Brain microvascular endothelial cell (primary cell): ENCODE measurements at regions not wholly inside any gene's neighbourhood (a gene's known extent, or its start where the extent isn't known, plus 50 kb on each side); places are given as distances from the start of the nearest gene placed in this dataset.

Source experiments
- DNase-seq: peaks from one replicate; pipeline ENCODE4 v3.0.0-alpha.2; 2020
- H3K27ac ChIP-seq: fragments of 250-450 bp; sonication (Bioruptor Pico); 2 replicates; pipeline ENCODE4 v1.5.1; 2020; ENCODE audit warnings: mild to moderate bottlenecking, moderate library complexity
- H3K27me3 ChIP-seq: fragments of 250-450 bp; sonication (Bioruptor Pico); replicated peaks from 2 replicates; pipeline ENCODE4 v1.5.1; 2020; ENCODE audit warnings: mild to moderate bottlenecking
- H3K36me3 ChIP-seq: fragments of 250-450 bp; sonication (Bioruptor Pico); replicated peaks from 2 replicates; pipeline ENCODE4 v1.5.1; 2020; ENCODE audit warnings: mild to moderate bottlenecking
- H3K4me3 ChIP-seq: 2 replicates; pipeline ENCODE4 v1.5.1; 2011; ENCODE audit warnings: low read depth, mild to moderate bottlenecking, control low read depth, low read length, moderate library complexity
- CTCF ChIP-seq: IDR thresholded peaks from 2 replicates; pipeline ENCODE4 v1.5.1; 2011; ENCODE audit warnings: low read depth, mild to moderate bottlenecking, moderate library complexity, low read length, control low read depth, inconsistent platforms; ENCODE audit errors: missing control alignments
- in situ Hi-C: cut with HindIII; loops from 2 replicates; pipeline ENCODE4 v1.10.0; 2017; ENCODE audit warnings: low sequenced_read_pairs, low pct_ligation_motif_present

GRCh38 chr9:1916095-1916494 is 99.1 kb upstream of the SMARCA2 start:
- in situ Hi-C loops, result no loop called here

GRCh38 chr9:1916655-1917054 is 98.5 kb upstream of the SMARCA2 start:
- Histone ChIP-seq H3K27ac (no peak overlapping the region), H3K4me3 (no peak overlapping the region), H3K27me3 (no peaks in the 10 kb centered on the region), H3K36me3 (no peaks in the 10 kb centered on the region)
- TF ChIP-seq CTCF, result no peak
- in situ Hi-C loops, result no loop called here
- DNase-seq, result no peak

More at GRCh38 chr9:1916095-1916494, 99.1 kb upstream of the SMARCA2 start:
- no peak overlapping the region for H3K27ac ChIP-seq
- TF ChIP-seq CTCF, result no peak
- H3K4me3 ChIP-seq, result no peak overlapping the region
- H3K27me3 ChIP-seq, result no peaks in the 10 kb centered on the region
- no peaks in the 10 kb centered on the region for H3K36me3 ChIP-seq
- no peak for DNase-seq

- no peak for DNase-seq
- TF ChIP-seq CTCF, result no peak
- in situ Hi-C loops, result no loop called here
Observed at GRCh38 chr9:1917396-1917935, 97.7 kb upstream of the SMARCA2 start.

GRCh38 chr9:1918108-1918507 is 97.0 kb upstream of the SMARCA2 start:
- no peak overlapping the region for H3K27ac ChIP-seq
- in situ Hi-C loops, result no loop called here

More at GRCh38 chr9:1917396-1917935, 97.7 kb upstream of the SMARCA2 start:
- H3K4me3 ChIP-seq, result no peak overlapping the region
- H3K27me3 ChIP-seq, result no peaks in the 10 kb centered on the region
- H3K36me3 ChIP-seq, result no peaks in the 10 kb centered on the region
- H3K27ac ChIP-seq, result no peak overlapping the region

GRCh38 chr9:1918622-1919021 is 96.5 kb upstream of the SMARCA2 start:
- in situ Hi-C loops, result no loop called here
- TF ChIP-seq CTCF, result no peak
- H3K36me3 ChIP-seq, result no peaks in the 10 kb centered on the region
- no peak for DNase-seq
- no peak overlapping the region for H3K4me3 ChIP-seq
- H3K27me3 ChIP-seq, result no peaks in the 10 kb centered on the region
- H3K27ac ChIP-seq, result no peak overlapping the region

More at GRCh38 chr9:1918108-1918507, 97.0 kb upstream of the SMARCA2 start:
- TF ChIP-seq CTCF, result no peak
- no peaks in the 10 kb centered on the region for H3K36me3 ChIP-seq
- H3K4me3 ChIP-seq, result no peak overlapping the region
- no peak for DNase-seq
- H3K27me3 ChIP-seq, result no peaks in the 10 kb centered on the region

GRCh38 chr9:1919229-1919628 is 95.9 kb upstream of the SMARCA2 start:
- no peak overlapping the region for H3K4me3 ChIP-seq
- no peaks in the 10 kb centered on the region for H3K36me3 ChIP-seq
- H3K27me3 ChIP-seq, result no peaks in the 10 kb centered on the region
- no peak overlapping the region for H3K27ac ChIP-seq
- in situ Hi-C loops, result no loop called here
- no peak for TF ChIP-seq CTCF
- no peak for DNase-seq
